ENCODE measurements at regions not wholly inside any gene's neighbourhood (a gene's known extent, or its start where the extent isn't known, plus 50 kb on each side); places are given as distances from the start of the nearest gene placed in this dataset.

DNA sequence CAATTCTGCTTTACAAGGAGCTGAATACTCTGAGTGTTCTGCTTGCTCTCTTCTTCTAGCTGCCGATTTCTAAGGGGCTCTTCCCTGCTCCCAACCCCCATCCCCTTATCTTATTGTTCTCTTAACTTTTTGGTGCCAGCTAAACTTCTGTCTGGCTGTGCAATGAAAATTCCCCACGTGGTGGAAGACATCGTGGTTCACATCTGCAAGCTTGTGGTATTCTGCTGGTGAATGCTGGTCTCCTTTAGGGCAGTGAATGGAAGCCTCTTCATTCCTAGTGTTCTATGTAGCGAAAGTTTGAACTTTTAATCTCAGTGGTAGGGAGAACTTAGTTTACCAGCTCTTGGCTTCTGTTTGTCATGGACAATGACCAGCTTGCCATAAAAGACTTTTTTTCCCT lies 406.0 kb upstream of the ZEB2 start:
- TF ChIP-seq POLR2A (IDR thresholded peaks at IDR 0.05) (no peak), EP300 (IDR thresholded peaks at IDR 0.05) (no peak)
- TF ChIP-seq, protein P1, sequence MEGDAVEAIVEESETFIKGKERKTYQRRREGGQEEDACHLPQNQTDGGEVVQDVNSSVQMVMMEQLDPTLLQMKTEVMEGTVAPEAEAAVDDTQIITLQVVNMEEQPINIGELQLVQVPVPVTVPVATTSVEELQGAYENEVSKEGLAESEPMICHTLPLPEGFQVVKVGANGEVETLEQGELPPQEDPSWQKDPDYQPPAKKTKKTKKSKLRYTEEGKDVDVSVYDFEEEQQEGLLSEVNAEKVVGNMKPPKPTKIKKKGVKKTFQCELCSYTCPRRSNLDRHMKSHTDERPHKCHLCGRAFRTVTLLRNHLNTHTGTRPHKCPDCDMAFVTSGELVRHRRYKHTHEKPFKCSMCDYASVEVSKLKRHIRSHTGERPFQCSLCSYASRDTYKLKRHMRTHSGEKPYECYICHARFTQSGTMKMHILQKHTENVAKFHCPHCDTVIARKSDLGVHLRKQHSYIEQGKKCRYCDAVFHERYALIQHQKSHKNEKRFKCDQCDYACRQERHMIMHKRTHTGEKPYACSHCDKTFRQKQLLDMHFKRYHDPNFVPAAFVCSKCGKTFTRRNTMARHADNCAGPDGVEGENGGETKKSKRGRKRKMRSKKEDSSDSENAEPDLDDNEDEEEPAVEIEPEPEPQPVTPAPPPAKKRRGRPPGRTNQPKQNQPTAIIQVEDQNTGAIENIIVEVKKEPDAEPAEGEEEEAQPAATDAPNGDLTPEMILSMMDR (IDR thresholded peaks at IDR 0.05): no peak
- no peaks in the 10 kb centered on the region for H3K4me1 ChIP-seq (ENCODE audit: insufficient read depth)
- 77 to 86% (median 80%) methylated on average over 4 of the region's 4 CpGs for WGBS, 3 donors
- intact Hi-C loops (cut with DNase I): no loop called here
- H3K9me3 ChIP-seq: no peaks in the 10 kb centered on the region
- H3K36me3 ChIP-seq: no peaks in the 10 kb centered on the region
- H3K4me3 ChIP-seq: no peak overlapping the region
- DNase-seq: no peak
- H3K27ac ChIP-seq: no peak overlapping the region
- H3K27me3 ChIP-seq: no peaks in the 10 kb centered on the region

DNA sequence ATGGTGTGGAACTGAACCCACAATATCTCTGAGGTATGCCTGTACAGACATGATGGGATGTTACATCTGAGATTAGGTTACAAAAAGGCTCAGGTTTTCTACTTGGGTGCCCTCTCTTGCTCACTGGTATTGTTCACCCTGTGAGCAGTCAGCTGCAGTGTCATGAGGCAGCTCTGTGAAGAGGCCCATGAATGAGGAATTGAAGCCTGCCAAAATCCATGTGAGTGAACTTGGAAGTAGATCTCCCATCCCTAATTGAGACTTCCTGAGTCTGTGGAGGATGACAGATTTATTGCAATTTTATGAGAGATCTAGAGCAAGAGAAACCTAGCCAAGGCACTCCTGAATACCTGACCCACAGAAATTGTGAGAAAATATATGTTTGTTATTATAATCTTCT lies 404.9 kb upstream of the ZEB2 start:
- no peak overlapping the region for H3K27ac ChIP-seq
- H3K27me3 ChIP-seq: no peaks in the 10 kb centered on the region
- intact Hi-C loops (cut with DNase I): no loop called here
- TF ChIP-seq, protein P1 (IDR thresholded peaks at IDR 0.05): no peak
- TF ChIP-seq EP300 (IDR thresholded peaks at IDR 0.05) (no peak), POLR2A (IDR thresholded peaks at IDR 0.05) (no peak)
- no peaks in the 10 kb centered on the region for H3K9me3 ChIP-seq
- no peaks in the 10 kb centered on the region for H3K4me1 ChIP-seq (ENCODE audit: insufficient read depth)
- H3K36me3 ChIP-seq: no peaks in the 10 kb centered on the region
- DNase-seq: no peak
- no peak overlapping the region for H3K4me3 ChIP-seq

DNA sequence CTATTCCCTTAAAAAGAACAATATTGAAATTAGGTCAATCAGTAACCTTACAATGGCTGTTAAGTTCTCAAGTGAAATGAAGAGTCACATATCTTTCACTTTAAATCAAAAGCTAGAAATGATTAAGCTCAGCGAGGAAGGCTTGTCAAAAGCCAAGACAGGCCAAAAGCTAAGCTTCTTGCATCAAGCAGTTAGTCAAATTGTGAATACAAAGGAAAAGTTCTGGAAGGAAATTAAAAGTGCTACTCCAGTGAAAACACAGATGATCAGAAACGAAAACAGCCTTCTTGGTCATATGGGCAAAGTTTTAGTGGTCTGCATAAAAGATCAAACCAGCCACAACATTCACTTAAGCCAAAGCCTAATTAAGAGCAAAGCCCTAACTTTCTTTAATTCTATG lies 402.6 kb upstream of the ZEB2 start:
- Histone ChIP-seq H3K27ac (no peak overlapping the region), H3K27me3 (no peaks in the 10 kb centered on the region), H3K4me1 (ENCODE audit: insufficient read depth) (no peaks in the 10 kb centered on the region), H3K36me3 (no peaks in the 10 kb centered on the region), H3K9me3 (no peaks in the 10 kb centered on the region), H3K4me3 (no peak overlapping the region)
- DNase-seq: no peak
- WGBS, 3 donors: 79 to 91% (median 88%) methylated on average over 2 of the region's 2 CpGs
- no peak for TF ChIP-seq POLR2A (IDR thresholded peaks at IDR 0.05)
- TF ChIP-seq, protein P1 (IDR thresholded peaks at IDR 0.05): no peak
- TF ChIP-seq EP300 (IDR thresholded peaks at IDR 0.05): no peak
- intact Hi-C loops (cut with DNase I): no loop called here

DNA sequence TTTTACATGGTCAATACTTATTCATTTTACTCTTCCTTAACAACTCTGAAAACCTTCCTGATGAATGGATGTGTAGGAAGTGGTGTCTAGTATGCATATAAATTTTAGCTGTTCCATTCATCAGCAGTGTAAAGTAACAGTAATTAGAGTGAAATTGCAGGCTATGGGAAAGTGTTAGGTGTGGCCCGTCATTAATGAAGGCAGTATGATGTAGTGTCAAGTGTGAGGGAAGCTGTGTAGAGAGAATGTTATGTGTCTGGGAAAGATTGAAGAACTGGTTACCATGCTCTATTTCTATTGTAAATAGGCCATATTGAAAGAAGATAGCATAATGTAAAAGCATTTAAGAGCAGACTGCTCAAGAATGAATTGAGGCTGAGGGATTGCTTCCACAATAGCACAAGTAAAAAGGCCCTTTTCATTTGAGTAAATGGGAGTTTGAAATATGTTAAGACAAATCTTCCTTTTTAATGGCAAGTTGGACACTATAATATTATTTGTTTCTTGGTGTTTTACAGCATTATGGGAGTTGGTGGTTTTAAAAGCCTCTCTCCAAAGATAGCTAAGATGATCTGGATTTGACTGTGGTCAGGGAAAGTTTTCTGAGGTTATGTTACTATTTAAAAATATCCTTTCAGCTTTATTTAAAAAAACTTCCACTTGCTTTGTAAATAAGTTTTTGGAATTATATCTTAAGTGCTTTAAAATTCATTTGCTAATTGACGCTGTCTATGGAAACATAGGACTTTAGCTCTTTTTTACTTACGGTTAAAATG lies 401.0 kb upstream of the ZEB2 start:
- H3K9me3 ChIP-seq: no peaks in the 10 kb centered on the region
- no peak for TF ChIP-seq EP300 (IDR thresholded peaks at IDR 0.05)
- TF ChIP-seq, protein P1 (IDR thresholded peaks at IDR 0.05): no peak
- TF ChIP-seq POLR2A (IDR thresholded peaks at IDR 0.05): no peak
- no peaks in the 10 kb centered on the region for H3K27me3 ChIP-seq
- H3K4me1 ChIP-seq (ENCODE audit: insufficient read depth): no peaks in the 10 kb centered on the region
- WGBS, 3 donors: 95 to 97% (median 96%) methylated on average over 3 of the region's 3 CpGs
- intact Hi-C loops (cut with DNase I): no loop called here
- DNase-seq: no peak
- no peak overlapping the region for H3K4me3 ChIP-seq
- no peaks in the 10 kb centered on the region for H3K36me3 ChIP-seq
- H3K27ac ChIP-seq: no peak overlapping the region
